ENCODE measurements at regions not wholly inside any gene's neighbourhood (a gene's known extent, or its start where the extent isn't known, plus 50 kb on each side); places are given as distances from the start of the nearest gene placed in this dataset.

DNA sequence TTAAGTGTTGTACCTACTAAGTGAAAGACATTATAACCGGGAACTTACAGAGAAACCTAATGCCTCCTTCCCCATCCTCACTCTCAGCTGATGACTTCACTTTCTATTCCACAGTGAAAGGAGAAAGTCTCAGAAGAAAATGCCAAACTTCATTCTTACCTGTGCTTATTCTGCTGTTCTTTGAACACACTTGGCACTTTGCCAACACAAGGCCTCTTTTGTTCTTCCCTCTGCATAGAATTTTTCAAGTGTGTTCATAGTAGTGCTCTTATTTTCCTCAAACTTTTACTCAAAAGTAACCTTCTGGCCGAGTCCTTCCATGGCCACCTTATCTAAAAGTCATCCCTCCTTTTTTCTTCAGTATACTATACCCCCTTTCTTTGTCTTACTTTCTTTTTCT lies 59.4 kb upstream of the ETV1 start:
- TF ChIP-seq, protein P1, sequence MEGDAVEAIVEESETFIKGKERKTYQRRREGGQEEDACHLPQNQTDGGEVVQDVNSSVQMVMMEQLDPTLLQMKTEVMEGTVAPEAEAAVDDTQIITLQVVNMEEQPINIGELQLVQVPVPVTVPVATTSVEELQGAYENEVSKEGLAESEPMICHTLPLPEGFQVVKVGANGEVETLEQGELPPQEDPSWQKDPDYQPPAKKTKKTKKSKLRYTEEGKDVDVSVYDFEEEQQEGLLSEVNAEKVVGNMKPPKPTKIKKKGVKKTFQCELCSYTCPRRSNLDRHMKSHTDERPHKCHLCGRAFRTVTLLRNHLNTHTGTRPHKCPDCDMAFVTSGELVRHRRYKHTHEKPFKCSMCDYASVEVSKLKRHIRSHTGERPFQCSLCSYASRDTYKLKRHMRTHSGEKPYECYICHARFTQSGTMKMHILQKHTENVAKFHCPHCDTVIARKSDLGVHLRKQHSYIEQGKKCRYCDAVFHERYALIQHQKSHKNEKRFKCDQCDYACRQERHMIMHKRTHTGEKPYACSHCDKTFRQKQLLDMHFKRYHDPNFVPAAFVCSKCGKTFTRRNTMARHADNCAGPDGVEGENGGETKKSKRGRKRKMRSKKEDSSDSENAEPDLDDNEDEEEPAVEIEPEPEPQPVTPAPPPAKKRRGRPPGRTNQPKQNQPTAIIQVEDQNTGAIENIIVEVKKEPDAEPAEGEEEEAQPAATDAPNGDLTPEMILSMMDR (conservative IDR thresholded peaks at IDR 0.05; ENCODE audit: low read length) = no peak
- TF ChIP-seq EZH2phosphoT487 (IDR thresholded peaks at IDR 0.05; ENCODE audit: borderline replicate concordance, low read depth, low read length) = no peak

Measured in OCI-LY7 (cell line).